NCI-H446 (cell line): ENCODE measurements at regions not wholly inside any gene's neighbourhood (a gene's known extent, or its start where the extent isn't known, plus 50 kb on each side); places are given as distances from the start of the nearest gene placed in this dataset.
"Not testable (repeated sequence)": the region's sequence is repeated elsewhere in the genome, so short reads cannot be mapped to it uniquely, and the experiment has no call there.

Source experiments
- DNase-seq, 2 experiments: peaks; one replicate each; lab custom pipeline; 2025; lab: John Stamatoyannopoulos, UW

DNA sequence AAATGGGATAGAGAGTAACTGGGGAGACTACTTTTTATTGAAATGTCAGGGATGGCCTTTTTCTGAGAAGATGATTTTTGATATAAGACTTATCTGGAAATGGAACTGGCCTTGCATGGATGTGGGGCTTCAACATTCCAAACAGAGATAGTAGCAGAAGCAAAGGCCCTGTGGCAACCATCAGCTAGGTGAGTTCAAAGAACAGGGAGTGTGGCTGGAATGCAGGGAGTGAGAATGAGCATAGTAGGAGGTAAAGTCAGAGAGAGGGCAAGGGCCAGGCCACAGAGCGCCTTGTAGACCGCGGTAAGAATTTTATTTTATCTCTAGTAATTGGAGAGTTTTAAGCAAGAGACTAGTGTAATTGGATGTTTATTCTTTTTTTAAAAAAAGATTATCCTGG lies 227.0 kb upstream of the B3GALT2 start:
- no peak for DNase-seq

DNA sequence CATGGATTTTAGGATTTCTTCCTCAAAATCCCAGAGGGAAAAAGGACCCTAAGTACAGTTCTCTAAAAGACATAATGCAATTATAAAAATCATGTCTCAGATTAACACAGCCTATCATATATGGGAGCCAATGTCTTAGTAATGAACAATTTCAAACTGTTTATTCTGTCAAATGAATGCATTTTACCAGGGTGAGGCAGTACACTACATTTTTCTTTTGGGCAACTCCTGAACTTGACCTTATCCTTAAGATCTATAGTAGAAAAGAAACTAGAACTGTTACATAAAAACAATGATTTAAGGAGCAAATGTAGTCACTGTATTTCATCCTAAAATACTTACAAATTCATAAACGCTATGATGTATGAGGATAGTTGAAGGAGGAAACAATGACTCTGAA lies 226.3 kb upstream of the B3GALT2 start:
- no peak for DNase-seq

DNA sequence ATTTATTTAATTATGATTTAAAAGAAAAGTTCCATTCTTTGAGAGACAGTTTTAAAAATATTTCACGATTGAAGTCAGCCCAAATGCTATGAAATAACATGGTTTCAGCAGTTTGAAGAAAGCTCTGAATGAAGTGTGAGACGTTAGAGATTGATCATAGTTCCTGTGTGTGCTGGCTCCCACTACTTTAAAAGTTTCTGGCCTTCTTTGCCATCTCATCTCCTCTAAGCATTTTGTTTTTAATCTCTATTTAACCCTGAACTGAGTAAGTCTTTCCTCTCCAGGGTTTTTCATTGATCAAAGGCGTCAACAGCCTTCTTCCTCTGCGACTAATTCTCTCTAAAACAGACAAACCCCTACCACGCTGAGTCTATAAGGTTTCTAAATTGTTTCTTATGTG lies 225.3 kb upstream of the B3GALT2 start:
- DNase-seq = no peak

DNA sequence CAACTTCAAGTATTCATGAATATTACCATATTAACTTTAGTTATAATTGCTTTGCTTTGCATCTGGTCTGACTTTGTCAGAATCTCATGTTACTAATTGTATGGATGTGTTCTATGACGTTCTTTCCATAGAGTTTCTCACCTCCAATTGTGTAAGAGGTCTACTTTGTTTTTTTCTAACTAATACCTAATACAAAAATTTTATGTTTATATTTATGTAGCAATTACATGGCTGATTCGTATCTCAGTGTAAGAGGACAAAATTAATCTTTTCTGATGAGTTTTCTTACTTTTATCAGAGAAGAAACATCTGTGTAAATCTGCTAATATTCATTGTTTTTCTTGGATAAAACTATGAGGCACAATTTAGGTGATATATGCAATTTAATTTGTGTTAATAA lies 224.8 kb upstream of the B3GALT2 start:
- no peak for DNase-seq

DNA sequence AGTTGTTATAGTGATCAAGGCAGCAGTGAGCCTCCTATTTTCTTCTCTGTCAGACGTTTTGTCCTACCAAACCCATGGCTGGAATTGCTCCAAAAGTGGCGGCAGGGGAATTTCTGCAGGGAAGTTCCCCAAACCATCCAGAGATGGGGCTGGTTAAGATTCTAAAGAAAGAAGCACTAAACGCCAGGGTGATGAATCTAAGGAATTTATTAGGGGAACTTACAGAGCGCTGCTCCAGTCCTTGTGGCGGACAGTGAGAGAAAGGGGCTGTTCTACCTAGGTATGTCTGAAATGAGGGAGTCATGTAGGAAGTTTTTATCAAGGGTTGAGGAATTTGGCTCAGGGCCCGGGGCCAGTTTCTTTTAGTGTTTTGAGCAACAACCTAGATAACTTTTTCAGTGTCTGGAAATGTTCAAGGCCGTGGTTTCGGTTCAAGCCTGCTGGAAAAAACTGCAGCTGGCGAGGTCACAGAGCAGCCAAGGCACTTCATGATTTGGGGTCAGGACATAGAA lies 222.4 kb upstream of the B3GALT2 start:
- no peak for DNase-seq

DNA sequence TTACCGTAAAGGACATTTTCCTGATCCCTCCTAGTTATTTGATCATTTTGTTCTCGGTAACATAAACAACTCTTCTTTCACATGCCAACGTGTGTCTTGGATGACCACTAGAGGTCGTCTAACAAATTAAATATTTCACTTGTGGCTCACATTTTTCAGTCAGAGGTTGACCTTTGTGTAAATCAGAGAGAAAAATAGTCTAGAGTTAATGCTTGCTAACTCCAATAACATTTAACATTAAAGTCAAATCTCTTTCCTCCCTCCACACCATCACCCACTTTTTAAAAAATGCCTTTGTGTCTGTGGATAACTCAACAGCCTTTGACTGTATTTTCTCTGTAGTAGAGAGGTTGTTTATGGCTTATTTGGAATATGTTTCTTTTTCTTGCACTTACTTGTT lies 220.5 kb upstream of the B3GALT2 start:
- peak in 1 of 2 experiments; percentile 83 for DNase-seq

DNA sequence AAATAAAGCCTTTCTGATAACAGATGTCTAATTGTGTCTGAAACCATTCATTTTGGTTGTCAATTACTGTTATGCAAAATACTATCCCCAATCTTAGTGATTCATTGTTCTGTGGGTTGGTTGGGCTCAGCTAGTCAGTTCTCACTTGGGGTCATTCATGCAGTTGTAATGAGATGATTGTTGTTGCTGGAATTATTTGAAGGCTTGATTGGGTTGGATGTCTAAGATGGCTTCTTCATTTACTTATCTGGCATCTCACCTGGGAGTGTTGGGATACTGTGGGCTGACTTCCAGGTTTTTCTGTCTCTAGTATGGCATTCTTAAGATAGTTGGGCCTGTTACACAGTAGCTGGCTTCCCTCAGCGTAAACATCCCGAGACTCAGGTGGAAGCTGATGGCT lies 217.8 kb upstream of the B3GALT2 start:
- DNase-seq = no peak

DNA sequence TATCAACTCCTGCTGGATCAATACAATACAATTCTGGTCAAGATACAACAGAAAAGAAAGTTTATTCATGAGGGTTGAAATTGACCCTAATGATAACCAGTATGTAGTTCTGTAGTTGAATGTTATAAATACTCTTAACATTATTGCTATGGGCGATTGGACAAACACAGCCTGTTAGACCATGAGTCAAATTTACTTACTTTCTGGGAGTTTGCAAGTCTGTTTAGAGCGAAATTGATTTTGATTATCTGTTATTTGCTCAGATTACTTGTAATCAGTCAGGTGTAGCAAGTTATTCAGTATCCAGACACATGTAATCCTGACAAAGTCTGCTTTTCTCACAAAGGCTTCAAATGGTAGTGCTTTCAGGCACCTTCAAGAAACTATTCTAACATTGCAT lies 216.6 kb upstream of the B3GALT2 start:
- no peak for DNase-seq

DNA sequence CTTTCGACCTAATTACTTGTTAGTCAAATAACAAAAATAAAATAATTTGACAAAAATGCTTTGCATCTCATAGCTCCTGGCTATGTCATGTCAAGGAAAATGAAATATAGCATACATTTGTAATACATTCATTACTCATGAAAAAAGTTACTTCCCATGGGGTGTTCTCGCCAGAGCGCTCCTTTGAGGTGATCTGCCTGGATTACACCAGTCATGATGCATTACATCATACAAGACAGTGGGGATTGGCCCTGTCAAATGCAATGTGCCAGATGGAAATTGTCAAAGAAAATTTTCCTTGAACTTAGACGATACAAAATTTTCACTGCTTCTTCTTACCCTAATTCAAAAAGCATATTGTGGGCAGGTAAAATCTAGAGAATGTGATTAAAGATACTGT lies 215.6 kb upstream of the B3GALT2 start:
- DNase-seq = no peak

DNA sequence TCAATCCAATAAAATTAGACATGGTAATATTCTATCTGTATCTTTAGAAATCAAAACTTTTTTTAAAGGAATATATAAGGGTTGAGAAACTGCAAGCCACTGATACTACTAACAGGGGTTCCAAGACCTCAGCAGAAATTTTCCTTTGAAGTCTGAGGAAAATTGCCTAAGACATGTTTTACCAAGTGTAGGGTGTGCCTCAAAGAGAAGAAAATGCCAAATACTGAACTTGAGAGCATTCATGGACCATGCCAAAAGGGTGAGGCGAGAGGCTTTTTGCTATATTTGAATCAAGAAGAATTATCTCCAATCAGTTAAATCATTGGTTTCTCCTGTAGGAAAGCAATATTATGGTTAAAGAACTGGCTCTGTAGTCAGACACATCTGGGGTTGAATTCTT lies 207.9 kb upstream of the B3GALT2 start:
- DNase-seq = no peak

DNA sequence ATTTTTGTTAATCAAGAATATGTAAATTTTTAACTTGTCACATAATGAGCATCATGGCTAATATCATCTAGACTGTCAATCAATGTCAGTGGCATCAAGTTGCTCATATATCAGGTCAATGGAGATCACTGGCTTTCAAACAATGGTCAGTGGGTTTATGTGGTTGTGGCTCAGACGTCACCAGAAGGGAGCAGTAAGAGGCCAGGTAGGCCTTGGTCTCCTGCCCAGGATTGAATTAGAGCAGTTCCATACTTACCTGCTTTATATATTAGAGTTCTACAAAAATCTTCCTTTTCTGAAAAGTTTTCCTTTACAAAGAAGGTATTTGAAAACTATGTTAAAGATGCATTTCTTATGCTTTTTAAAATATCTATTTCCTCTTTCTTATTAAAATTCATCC lies 206.3 kb upstream of the B3GALT2 start:
- DNase-seq = no peak

DNA sequence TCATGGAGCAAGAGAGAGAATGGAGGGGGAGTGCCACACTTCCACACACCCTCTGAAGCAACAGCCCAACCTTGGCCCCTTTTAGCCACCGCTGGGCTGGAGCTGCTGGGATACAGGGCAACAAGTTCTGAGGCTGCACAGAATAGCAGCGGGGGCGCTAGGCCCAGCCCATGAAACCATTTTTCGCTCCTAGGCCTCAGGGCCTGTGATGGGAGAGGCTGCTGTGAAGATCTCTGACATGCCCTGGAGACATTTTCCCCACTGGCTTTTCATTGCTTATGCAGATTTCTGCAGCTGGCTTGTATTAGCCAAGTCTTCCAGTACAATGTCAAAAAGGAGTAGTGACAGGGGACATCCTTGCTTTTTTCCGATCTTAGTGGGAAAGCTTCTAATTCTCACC lies 202.3 kb upstream of the B3GALT2 start:
- no peak for DNase-seq

DNA sequence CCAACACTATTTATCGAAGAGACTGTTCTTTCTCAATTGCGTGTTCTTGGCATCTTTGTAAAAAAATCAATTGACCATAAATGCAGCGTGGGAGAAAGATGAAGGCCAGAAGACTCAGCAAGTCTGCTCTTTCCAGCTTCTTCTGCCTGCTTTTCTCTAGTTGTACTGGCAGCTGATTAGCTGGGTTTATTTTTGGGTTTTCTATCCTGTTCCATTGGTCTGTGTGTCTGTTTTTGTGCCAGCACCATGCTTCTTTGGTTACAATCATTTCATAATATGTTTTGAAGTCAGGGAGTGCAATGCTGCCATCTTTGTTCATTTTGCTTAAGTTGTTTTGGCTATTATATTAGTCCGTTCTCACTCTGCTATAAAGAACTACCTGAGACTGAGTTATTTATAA lies 201.8 kb upstream of the B3GALT2 start:
- DNase-seq = no peak

DNA sequence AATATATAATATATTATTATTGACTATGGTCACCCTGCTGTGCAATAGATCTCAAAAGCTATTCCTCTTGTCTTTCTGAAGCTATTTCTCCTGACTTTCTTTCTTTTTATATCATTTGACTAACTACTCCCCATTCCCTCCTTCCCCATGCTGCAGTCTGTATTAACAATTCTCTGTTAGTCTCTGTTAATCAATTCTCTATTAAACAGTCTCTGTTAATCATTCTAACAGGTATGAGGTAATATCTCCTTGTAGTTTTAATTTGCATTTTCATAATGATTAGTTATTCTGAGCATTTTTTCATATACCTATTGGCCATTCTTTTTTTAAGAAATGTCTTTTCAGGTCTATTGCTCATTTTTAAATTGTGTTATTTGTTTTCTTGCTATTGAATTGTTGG lies 201.0 kb upstream of the B3GALT2 start:
- no peak for DNase-seq

DNA sequence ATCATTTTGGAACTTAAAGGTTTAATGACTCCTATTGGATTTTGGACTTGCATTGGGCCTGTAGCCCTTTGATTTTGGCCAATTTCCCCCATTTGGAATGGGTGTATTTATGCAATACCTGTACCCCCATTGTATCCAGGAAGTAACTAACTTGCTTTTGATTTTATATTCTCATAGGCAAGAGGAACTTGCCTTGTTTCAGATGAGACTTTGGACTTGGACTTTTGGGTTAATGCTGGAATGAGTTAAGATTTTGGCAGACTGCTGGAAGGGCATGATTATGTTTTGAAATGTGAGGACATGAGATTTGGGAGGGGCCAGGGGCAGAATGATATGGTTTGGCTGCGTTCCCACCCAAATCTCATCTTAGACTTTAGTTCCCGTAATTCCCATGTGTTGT lies 192.0 kb upstream of the B3GALT2 start:
- not testable (repeated sequence) for DNase-seq

DNA sequence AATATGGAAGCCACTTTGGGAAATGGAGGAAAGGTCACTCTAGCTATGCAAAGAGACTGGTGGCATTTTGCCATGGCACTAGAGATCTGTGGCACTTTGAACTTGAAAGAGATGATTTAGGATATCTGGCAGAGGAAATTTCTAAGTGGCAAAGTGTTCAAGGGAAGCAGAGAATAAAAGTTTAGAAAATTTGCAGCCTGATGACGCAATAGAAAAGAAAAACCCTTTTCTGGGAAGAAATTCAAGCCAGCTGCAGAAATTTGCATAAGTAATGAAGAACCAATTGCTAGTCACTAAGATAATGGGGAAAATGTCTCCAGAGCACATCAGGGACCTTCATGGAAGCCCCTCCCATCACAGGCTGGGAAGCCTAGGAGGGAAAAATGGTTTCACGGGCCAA lies 191.1 kb upstream of the B3GALT2 start:
- no peak for DNase-seq

DNA sequence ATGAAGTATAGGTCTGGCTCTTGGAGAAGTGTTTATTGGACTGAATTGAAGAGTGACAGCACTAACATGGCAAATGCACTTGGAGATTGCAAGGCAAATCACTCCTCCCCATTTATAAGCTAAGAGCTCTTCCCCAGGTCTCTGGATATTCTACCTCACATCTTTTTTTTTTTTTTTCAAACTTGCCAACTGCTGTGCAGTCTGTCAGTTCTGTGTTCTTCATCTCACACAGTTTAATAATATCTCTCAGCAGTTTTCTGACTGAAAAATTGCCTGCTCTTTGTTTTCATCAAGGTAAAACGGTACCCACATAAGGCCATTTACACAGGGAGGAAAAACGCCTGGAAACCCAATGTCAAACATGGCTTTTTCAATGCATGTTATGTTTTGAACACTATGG lies 186.1 kb upstream of the B3GALT2 start:
- DNase-seq = no peak

DNA sequence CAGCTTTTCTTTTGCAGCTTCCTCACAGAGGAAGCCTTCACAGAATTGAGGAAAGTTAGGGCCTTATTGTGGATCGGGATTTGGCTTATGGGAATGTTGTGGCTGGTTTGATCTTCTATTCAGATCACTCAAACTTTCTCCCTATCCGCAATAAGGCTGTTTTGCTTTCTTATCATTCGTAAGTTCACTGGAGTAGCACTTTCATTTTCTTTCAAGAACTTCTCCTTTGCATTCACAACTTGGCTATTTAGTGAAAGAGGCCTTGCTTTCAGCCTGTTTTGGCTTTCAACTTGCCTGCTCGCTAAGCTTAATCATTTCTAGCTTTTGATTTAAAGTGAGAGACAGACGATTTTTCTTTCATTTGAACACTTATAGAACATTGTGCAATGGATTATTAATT lies 181.9 kb upstream of the B3GALT2 start:
- no peak for DNase-seq

DNA sequence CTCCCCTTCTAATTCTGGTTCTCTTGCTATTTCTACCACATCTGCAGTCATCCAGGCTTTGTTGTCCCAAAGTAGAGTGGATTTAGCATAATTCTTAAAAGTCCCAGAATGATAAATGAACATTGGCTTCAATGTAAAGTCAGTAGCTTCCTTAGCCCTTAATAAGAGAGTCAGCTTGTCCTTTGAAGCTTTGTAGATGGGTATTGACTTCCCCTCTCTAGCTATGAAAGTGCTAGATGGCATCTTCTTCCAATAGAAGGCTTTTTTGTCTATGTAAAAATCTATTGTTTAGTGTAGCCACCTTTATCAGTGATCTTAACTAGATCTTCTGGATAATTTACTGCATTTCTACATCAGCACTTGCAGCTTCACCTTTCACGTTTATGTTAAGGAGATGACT lies 181.4 kb upstream of the B3GALT2 start:
- DNase-seq = no peak

DNA sequence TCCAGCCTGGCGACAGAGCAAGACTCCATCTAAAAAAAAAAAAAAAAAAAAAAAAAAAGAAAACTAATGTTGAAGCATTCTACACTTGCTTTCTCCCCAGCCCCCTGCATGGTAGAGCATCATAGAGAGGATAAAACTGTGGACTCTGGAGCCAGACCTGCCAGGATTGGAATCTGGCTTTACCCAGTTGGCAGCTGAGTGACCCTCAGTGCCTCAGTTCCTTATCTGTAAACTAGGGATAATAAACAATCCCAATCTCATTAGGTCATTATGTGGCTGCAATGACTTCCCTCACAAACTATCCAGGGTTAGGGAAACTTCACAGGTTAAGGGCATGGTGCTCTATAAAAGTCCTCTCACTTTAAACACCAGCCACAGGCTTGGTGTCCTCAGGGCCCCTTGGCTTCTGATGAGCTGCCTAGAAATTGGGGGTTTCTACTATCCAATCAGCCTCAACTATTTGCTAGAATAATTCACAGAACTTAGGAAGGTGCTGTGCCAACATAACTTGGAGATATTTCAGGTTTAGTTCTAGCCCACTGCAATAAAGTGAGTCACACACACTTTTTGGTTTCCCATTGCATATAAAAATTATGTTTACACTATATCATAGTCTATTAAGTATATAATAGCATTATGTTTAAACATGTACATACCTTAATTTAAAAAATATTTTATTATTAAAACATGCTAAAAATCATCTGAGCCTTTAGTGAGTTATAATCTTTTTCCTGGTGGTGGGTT lies 180.5 kb upstream of the B3GALT2 start:
- no peak for DNase-seq

DNA sequence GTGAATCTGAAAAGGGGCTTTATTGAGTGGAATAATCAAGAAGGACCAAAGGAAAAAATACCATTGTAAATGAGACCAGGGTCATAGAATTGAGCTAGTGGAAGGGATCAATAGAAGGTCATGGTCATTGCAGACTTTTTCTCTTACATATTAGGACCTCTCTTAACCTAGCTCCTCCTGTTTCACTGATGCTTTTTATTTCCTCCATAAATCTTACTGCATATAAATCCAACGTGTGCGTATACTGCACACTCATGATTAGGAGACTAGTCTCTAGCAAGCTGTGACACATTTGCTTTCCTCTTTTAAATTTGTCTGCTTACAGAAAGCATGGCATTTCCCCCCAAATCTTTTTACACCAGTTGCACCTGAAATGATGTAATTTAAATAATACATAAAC lies 179.6 kb upstream of the B3GALT2 start:
- no peak for DNase-seq

DNA sequence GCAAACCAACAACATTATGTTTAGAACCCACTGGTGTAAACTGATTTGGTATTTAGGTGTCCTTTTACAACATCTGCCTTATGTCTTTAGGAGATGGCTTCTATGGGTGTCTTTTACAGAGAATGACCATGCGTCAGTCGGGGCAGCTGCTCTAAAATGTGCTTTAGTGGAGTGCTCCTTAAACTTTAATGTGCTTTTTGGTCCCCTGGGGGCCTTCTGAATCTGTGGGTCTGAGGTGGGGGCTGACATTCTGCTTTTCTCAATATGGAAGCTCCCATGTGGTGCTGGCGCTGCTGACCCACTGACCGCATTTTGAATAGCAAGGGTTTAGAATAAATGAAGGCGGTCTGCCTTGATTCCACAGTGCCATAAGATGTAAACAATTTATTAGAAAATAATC lies 173.2 kb upstream of the B3GALT2 start:
- no peak for DNase-seq

DNA sequence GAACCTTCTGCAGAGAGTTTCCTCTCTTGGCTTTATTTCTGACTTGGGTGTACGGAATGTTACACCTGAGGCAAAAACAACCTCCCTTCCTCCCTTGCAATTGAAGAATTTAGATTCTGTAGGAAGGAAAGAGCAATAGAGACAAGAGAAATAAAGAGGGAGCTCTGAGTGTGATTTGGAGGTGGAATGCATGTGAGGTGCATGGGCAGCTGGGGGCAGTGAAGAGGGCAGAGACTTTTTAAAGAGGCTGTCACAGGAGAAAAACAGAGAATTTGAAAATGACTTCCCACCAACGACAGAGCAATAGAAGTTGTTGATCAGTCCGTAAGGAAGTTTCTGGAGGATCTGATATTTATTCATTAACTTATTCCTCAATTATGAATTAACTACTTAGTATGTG lies 172.0 kb upstream of the B3GALT2 start:
- DNase-seq = no peak

DNA sequence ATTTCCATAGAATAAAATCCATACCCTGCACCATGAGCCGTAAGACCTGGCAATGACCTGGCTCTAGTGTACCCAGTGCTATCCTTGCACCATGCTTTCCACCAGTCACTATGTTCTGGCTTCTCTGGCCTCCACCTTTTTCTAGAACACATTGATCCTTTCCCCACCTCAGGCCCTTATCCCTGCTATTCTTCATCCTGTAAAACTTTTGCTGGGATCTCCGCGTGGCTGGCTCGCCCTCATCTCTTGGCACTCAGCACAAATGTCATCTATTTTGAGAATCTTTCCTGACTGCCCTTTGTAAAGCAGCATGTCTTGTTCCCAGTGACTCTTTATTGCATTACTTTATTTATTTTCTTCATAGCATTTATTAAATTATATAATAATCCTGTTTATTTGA lies 169.8 kb upstream of the B3GALT2 start:
- DNase-seq = no peak
